Progenitor cell of endocrine pancreas (in vitro differentiated cells): ENCODE measurements at regions not wholly inside any gene's neighbourhood (a gene's known extent, or its start where the extent isn't known, plus 50 kb on each side); places are given as distances from the start of the nearest gene placed in this dataset.

ENCODE experiments used
- DNase-seq: peaks from one replicate; pipeline ENCODE4 v3.0.0; 2021; ENCODE audit warnings: low spot score; ENCODE audit not compliant: unreplicated experiment
- H3K27ac Mint-ChIP-seq: 2 replicates; pipeline ENCODE4 v1.8.0; 2021; ENCODE audit warnings: mild to moderate bottlenecking, moderate library complexity, mixed read lengths
- H3K27me3 Mint-ChIP-seq: 2 replicates; pipeline ENCODE4 v1.8.0; 2021; ENCODE audit warnings: mixed read lengths
- H3K36me3 Mint-ChIP-seq: 2 replicates; pipeline ENCODE4 v1.8.0; 2022; ENCODE audit warnings: mixed read lengths; ENCODE audit not compliant: insufficient read depth
- H3K4me1 Mint-ChIP-seq: 2 replicates; pipeline ENCODE4 v1.8.0; 2021; ENCODE audit warnings: low read depth, mixed read lengths
- H3K4me3 Mint-ChIP-seq: 2 replicates; pipeline ENCODE4 v1.8.0; 2021; ENCODE audit warnings: low read depth, mild to moderate bottlenecking, moderate library complexity, mixed read lengths
- H3K9me3 Mint-ChIP-seq: 2 replicates; pipeline ENCODE4 v1.8.0; 2021; ENCODE audit warnings: low read depth, mixed read lengths
- TF ChIP-seq, protein P1 (sequence below): fragments of 200-600 bp; sonication (generic); IDR thresholded peaks from one replicate; pipeline ENCODE4 v1.5.0; 2021; ENCODE audit warnings: antibody characterized with exemption, mild to moderate bottlenecking; ENCODE audit not compliant: unreplicated experiment

GRCh38 chr9:73259086-73259696 is 107.5 kb downstream of the ANXA1 start:
- H3K27ac Mint-ChIP-seq: no peak overlapping the region
- TF ChIP-seq, protein P1, sequence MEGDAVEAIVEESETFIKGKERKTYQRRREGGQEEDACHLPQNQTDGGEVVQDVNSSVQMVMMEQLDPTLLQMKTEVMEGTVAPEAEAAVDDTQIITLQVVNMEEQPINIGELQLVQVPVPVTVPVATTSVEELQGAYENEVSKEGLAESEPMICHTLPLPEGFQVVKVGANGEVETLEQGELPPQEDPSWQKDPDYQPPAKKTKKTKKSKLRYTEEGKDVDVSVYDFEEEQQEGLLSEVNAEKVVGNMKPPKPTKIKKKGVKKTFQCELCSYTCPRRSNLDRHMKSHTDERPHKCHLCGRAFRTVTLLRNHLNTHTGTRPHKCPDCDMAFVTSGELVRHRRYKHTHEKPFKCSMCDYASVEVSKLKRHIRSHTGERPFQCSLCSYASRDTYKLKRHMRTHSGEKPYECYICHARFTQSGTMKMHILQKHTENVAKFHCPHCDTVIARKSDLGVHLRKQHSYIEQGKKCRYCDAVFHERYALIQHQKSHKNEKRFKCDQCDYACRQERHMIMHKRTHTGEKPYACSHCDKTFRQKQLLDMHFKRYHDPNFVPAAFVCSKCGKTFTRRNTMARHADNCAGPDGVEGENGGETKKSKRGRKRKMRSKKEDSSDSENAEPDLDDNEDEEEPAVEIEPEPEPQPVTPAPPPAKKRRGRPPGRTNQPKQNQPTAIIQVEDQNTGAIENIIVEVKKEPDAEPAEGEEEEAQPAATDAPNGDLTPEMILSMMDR: no peak
- no peaks in the 10 kb centered on the region for H3K36me3 Mint-ChIP-seq
- peaks cover 7% of the 10 kb centered on the region for H3K9me3 Mint-ChIP-seq
- H3K4me3 Mint-ChIP-seq: no peak overlapping the region
- no peaks in the 10 kb centered on the region for H3K27me3 Mint-ChIP-seq
- H3K4me1 Mint-ChIP-seq: no peaks in the 10 kb centered on the region
- no peak for DNase-seq

GRCh38 chr9:73260506-73260905 is 108.8 kb downstream of the ANXA1 start:
- no peaks in the 10 kb centered on the region for H3K36me3 Mint-ChIP-seq
- no peaks in the 10 kb centered on the region for H3K4me1 Mint-ChIP-seq
- no peak for DNase-seq
- H3K9me3 Mint-ChIP-seq: peaks cover 7% of the 10 kb centered on the region
- no peak overlapping the region for H3K4me3 Mint-ChIP-seq
- no peak overlapping the region for H3K27ac Mint-ChIP-seq
- TF ChIP-seq, protein P1: no peak
- no peaks in the 10 kb centered on the region for H3K27me3 Mint-ChIP-seq

DNA sequence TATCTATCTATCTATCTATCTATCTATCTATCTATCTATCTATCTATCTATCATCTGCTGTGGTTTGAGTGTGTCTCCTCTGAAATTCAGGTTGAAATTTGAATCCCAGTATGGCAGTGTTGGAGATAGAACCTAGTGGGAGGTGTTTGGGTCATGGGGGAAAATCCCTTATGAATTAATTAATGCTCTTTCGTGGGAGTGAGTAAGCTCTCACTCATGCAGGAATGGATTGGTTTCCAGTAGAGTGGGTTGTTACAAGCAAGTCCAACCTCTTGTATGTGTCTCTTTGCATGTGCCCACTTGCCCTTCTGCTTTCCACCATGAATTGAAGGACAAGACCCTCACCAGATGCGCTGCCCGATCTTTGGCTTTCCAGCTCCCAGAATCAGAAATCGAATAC is 113.0 kb downstream of the ANXA1 start:
- TF ChIP-seq, protein P1: no peak
- Mint-ChIP-seq H3K4me1 (no peaks in the 10 kb centered on the region), H3K9me3 (no peaks in the 10 kb centered on the region), H3K27me3 (no peaks in the 10 kb centered on the region), H3K4me3 (no peak overlapping the region), H3K27ac (no peak overlapping the region), H3K36me3 (no peaks in the 10 kb centered on the region)
- DNase-seq: no peak

DNA sequence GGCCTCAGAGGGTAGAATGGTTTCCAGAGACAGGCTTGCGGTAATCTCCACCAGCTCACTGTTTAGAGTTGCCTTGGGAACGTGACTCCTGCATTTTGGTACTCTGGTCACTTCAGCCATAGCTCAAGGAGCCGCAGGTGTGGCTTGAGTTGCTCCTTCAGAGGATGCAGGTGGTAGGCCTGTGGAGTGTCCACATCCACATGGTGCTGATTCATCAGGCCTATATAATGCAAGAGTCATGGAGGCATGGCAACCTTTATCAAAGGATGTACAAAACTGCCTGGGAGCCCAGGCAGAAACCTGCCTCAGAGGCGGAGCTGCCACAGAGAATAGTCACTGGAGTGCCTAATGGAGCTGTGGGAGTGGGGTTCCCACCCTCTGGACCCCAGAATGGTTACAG is 114.2 kb downstream of the ANXA1 start:
- Mint-ChIP-seq H3K9me3 (no peaks in the 10 kb centered on the region), H3K27ac (no peak overlapping the region), H3K4me3 (no peak overlapping the region), H3K36me3 (no peaks in the 10 kb centered on the region), H3K4me1 (no peaks in the 10 kb centered on the region), H3K27me3 (no peaks in the 10 kb centered on the region)
- no peak for DNase-seq
- TF ChIP-seq, protein P1: no peak

- TF ChIP-seq, protein P1: peak; percentile 52
- Mint-ChIP-seq H3K36me3 (no peaks in the 10 kb centered on the region), H3K9me3 (no peaks in the 10 kb centered on the region), H3K4me3 (no peak overlapping the region), H3K27me3 (no peaks in the 10 kb centered on the region), H3K27ac (no peak overlapping the region), H3K4me1 (no peaks in the 10 kb centered on the region)
- no peak for DNase-seq
Observed at GRCh38 chr9:73269430-73270101, 117.9 kb downstream of the ANXA1 start.
